ENCODE measurements at regions not wholly inside any gene's neighbourhood (a gene's known extent, or its start where the extent isn't known, plus 50 kb on each side); places are given as distances from the start of the nearest gene placed in this dataset.

GRCh38 chr5:56479696-56480077 lies 246.6 kb upstream of the ANKRD55 start:
- TF ChIP-seq SIN3A (IDR thresholded peaks at IDR 0.05; ENCODE audit: borderline replicate concordance, insufficient read depth, low read length) (no peak), POLR2AphosphoS5 (IDR thresholded peaks at IDR 0.05; ENCODE audit: low read depth, low read length) (no peak), FOXP2 (optimal IDR thresholded peaks at IDR 0.05; ENCODE audit: borderline replicate concordance, extremely low read depth, extremely low read length, insufficient read depth) (no peak), TAF1 (IDR thresholded peaks at IDR 0.05; ENCODE audit: borderline replicate concordance, insufficient read depth, low read length) (no peak)
- TF ChIP-seq, protein P1, sequence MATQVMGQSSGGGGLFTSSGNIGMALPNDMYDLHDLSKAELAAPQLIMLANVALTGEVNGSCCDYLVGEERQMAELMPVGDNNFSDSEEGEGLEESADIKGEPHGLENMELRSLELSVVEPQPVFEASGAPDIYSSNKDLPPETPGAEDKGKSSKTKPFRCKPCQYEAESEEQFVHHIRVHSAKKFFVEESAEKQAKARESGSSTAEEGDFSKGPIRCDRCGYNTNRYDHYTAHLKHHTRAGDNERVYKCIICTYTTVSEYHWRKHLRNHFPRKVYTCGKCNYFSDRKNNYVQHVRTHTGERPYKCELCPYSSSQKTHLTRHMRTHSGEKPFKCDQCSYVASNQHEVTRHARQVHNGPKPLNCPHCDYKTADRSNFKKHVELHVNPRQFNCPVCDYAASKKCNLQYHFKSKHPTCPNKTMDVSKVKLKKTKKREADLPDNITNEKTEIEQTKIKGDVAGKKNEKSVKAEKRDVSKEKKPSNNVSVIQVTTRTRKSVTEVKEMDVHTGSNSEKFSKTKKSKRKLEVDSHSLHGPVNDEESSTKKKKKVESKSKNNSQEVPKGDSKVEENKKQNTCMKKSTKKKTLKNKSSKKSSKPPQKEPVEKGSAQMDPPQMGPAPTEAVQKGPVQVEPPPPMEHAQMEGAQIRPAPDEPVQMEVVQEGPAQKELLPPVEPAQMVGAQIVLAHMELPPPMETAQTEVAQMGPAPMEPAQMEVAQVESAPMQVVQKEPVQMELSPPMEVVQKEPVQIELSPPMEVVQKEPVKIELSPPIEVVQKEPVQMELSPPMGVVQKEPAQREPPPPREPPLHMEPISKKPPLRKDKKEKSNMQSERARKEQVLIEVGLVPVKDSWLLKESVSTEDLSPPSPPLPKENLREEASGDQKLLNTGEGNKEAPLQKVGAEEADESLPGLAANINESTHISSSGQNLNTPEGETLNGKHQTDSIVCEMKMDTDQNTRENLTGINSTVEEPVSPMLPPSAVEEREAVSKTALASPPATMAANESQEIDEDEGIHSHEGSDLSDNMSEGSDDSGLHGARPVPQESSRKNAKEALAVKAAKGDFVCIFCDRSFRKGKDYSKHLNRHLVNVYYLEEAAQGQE (IDR thresholded peaks at IDR 0.05; ENCODE audit: insufficient read depth in 1 of 2, low read depth in 2 of 2, low read length in 2 of 2), result no peak

GRCh38 chr5:56479126-56479525 lies 246.0 kb upstream of the ANKRD55 start:
- TF ChIP-seq, protein P1 (IDR thresholded peaks at IDR 0.05; ENCODE audit: insufficient read depth in 1 of 2, low read depth in 2 of 2, low read length in 2 of 2), result no peak
- TF ChIP-seq TAF1 (IDR thresholded peaks at IDR 0.05; ENCODE audit: borderline replicate concordance, insufficient read depth, low read length) (no peak), POLR2AphosphoS5 (IDR thresholded peaks at IDR 0.05; ENCODE audit: low read depth, low read length) (no peak)

GRCh38 chr5:56478062-56478461 lies 244.9 kb upstream of the ANKRD55 start:
- TF ChIP-seq FOXP2 (optimal IDR thresholded peaks at IDR 0.05; ENCODE audit: borderline replicate concordance, extremely low read depth, extremely low read length, insufficient read depth) (no peak), SIN3A (IDR thresholded peaks at IDR 0.05; ENCODE audit: borderline replicate concordance, insufficient read depth, low read length) (no peak), TAF1 (IDR thresholded peaks at IDR 0.05; ENCODE audit: borderline replicate concordance, insufficient read depth, low read length) (no peak), POLR2AphosphoS5 (IDR thresholded peaks at IDR 0.05; ENCODE audit: low read depth, low read length) (no peak)
- TF ChIP-seq, protein P1 (IDR thresholded peaks at IDR 0.05; ENCODE audit: insufficient read depth in 1 of 2, low read depth in 2 of 2, low read length in 2 of 2), result no peak

GRCh38 chr5:56476487-56476856 lies 243.3 kb upstream of the ANKRD55 start:
- TF ChIP-seq, protein P1 (IDR thresholded peaks at IDR 0.05; ENCODE audit: insufficient read depth in 1 of 2, low read depth in 2 of 2, low read length in 2 of 2), result no peak
- TF ChIP-seq FOXP2 (optimal IDR thresholded peaks at IDR 0.05; ENCODE audit: borderline replicate concordance, extremely low read depth, extremely low read length, insufficient read depth) (no peak), TAF1 (IDR thresholded peaks at IDR 0.05; ENCODE audit: borderline replicate concordance, insufficient read depth, low read length) (no peak), SIN3A (IDR thresholded peaks at IDR 0.05; ENCODE audit: borderline replicate concordance, insufficient read depth, low read length) (no peak), POLR2AphosphoS5 (IDR thresholded peaks at IDR 0.05; ENCODE audit: low read depth, low read length) (no peak)

Data from PFSK-1 (cell line).